HepG2 (cell line): ENCODE measurements at regions not wholly inside any gene's neighbourhood (a gene's known extent, or its start where the extent isn't known, plus 50 kb on each side); places are given as distances from the start of the nearest gene placed in this dataset.

ENCODE experiments used
- BRCA1 ChIP-seq: sonication (generic); formaldehyde crosslinking; IDR thresholded peaks from 2 replicates; pipeline ENCODE4 v1.4.0; 2020; ENCODE audit warnings: missing genetic modification reagents
- TARDBP ChIP-seq: sonication (generic); formaldehyde crosslinking; IDR thresholded peaks from 2 replicates; pipeline ENCODE4 v1.8.0; 2022; ENCODE audit warnings: mild to moderate bottlenecking, missing genetic modification reagents
- ZNF790 ChIP-seq: sonication (generic); formaldehyde crosslinking; IDR thresholded peaks from 2 replicates; pipeline ENCODE4 v1.8.0; 2022; ENCODE audit warnings: missing genetic modification reagents, mild to moderate bottlenecking, borderline replicate concordance
- TF ChIP-seq, protein P1 (sequence below): IDR thresholded peaks from 2 replicates; pipeline ENCODE4 v1.6.1; 2012; ENCODE audit warnings: inconsistent platforms
- TF ChIP-seq, protein P2 (sequence below): sonication (generic); formaldehyde crosslinking; IDR thresholded peaks from 2 replicates; pipeline ENCODE4 v1.5.0; 2020; ENCODE audit warnings: mild to moderate bottlenecking, missing genetic modification reagents, moderate library complexity

DNA sequence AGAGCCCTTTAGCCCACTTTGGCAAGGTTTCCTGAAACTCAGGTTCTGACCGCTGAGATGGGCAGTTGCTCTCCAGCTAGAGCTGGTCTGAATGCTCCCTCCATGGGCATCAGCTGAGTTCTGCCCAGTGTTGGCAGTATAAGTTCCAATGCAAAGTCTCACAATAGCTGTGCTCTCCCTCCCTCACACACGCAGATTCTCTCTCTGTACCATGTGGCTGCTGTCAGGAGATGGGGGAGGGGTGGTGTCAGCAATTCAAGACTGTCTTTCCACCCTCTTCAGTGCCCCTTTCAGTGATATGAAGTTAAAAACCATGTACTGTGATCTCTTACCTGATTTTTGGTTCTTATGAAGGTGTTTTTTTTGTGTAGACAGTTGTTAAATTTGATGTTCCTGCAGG lies 164.3 kb upstream of the PLEKHA5 start:
- no peak for TF ChIP-seq ZNF790
- TF ChIP-seq, protein P1, sequence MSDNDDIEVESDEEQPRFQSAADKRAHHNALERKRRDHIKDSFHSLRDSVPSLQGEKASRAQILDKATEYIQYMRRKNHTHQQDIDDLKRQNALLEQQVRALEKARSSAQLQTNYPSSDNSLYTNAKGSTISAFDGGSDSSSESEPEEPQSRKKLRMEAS = no peak
- TF ChIP-seq, protein P2, sequence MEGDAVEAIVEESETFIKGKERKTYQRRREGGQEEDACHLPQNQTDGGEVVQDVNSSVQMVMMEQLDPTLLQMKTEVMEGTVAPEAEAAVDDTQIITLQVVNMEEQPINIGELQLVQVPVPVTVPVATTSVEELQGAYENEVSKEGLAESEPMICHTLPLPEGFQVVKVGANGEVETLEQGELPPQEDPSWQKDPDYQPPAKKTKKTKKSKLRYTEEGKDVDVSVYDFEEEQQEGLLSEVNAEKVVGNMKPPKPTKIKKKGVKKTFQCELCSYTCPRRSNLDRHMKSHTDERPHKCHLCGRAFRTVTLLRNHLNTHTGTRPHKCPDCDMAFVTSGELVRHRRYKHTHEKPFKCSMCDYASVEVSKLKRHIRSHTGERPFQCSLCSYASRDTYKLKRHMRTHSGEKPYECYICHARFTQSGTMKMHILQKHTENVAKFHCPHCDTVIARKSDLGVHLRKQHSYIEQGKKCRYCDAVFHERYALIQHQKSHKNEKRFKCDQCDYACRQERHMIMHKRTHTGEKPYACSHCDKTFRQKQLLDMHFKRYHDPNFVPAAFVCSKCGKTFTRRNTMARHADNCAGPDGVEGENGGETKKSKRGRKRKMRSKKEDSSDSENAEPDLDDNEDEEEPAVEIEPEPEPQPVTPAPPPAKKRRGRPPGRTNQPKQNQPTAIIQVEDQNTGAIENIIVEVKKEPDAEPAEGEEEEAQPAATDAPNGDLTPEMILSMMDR (CRISPR knock-in tag) = no peak
- no peak for TF ChIP-seq BRCA1
- TF ChIP-seq TARDBP (CRISPR knock-in tag) = no peak
